Left lung (tissue), 4 donors: ENCODE measurements at regions not wholly inside any gene's neighbourhood (a gene's known extent, or its start where the extent isn't known, plus 50 kb on each side); places are given as distances from the start of the nearest gene placed in this dataset.

Experiments
- ATAC-seq: fragments of 200-7000 bp; cut with Tn5 transposase; one replicate; pipeline ENCODE4 v1.9.1; 2020; ENCODE audit warnings: moderate library complexity
- DNase-seq, 4 donors: peaks; one replicate each; pipeline ENCODE4 v3.0.0-alpha.2; 2013 to 2020
- H3K27ac ChIP-seq, 2 donors: fragments of 200-600 bp; sonication (generic) in 1 of 2; one replicate each; pipeline versions ENCODE4 v1.5.0 to v1.8.0; 2020 to 2021
- H3K27me3 ChIP-seq, 2 donors: fragments of 200-600 bp; sonication (generic) in 1 of 2; one replicate each; pipeline versions ENCODE4 v1.5.0 to v1.8.0; 2020 to 2021
- H3K36me3 ChIP-seq, 2 donors: fragments of 200-600 bp; sonication (generic) in 1 of 2; one replicate each; pipeline versions ENCODE4 v1.5.0 to v1.8.0; 2020 to 2021
- H3K4me1 ChIP-seq, 2 donors: fragments of 200-600 bp; one replicate each; pipeline ENCODE4 v1.8.0; 2021
- H3K4me3 ChIP-seq, 2 donors: fragments of 200-600 bp; sonication (generic) in 1 of 2; one replicate each; pipeline versions ENCODE4 v1.5.0 to v1.8.0; 2020 to 2021; ENCODE audit warnings: mild to moderate bottlenecking in 1 of 2
- H3K9me3 ChIP-seq, 2 donors: fragments of 200-600 bp; sonication (generic) in 1 of 2; one replicate each; pipeline versions ENCODE4 v1.5.0 to v1.8.0; 2020 to 2021
- intact Hi-C, 2 donors: fragments of 100-400 bp; cut with DNase I; formaldehyde crosslinking; loops; one replicate each; pipeline versions ENCODE4 v1.11.2 to v1.14.2; 2022
- TF ChIP-seq, protein P1 (sequence below), 2 donors: fragments of 200-600 bp; sonication (generic) in 1 of 2; IDR thresholded peaks; one replicate each; pipeline versions ENCODE4 v1.5.0 to v1.8.0; 2021; ENCODE audit warnings: antibody characterized with exemption in 2 of 2
- donor health status: DM: no; HTN: yes; CAD: no.
- donor health status: DM: no; HTN: no; CAD: no.

DNA sequence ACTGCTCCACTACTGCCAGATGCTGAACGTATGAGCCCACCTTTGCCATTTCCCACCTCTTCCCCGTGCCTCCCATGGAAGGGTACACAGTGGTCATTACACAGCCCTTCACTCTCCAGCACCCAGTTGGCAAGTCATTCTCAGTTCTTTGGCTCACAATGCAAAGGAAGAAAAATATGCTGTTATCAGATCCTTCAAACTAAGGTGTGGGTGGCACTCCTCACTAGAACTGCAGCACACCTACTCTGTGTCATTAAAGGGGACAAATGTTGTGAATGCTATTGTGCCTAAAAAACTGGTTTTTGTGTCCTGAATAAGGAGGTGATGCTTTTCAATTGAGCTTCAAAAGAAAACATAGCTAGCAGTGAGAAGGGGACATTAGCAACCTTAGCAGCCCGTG, 183.1 kb upstream of the SNX2 start:
- Histone ChIP-seq H3K4me3 (no peak overlapping the region), H3K27me3 (no peaks in the 10 kb centered on the region), H3K27ac (no peak overlapping the region), H3K9me3 (no peaks in the 10 kb centered on the region), H3K4me1 (no peaks in the 10 kb centered on the region), H3K36me3 (no peaks in the 10 kb centered on the region)
- intact Hi-C loops, result no loop called here
- TF ChIP-seq, protein P1, sequence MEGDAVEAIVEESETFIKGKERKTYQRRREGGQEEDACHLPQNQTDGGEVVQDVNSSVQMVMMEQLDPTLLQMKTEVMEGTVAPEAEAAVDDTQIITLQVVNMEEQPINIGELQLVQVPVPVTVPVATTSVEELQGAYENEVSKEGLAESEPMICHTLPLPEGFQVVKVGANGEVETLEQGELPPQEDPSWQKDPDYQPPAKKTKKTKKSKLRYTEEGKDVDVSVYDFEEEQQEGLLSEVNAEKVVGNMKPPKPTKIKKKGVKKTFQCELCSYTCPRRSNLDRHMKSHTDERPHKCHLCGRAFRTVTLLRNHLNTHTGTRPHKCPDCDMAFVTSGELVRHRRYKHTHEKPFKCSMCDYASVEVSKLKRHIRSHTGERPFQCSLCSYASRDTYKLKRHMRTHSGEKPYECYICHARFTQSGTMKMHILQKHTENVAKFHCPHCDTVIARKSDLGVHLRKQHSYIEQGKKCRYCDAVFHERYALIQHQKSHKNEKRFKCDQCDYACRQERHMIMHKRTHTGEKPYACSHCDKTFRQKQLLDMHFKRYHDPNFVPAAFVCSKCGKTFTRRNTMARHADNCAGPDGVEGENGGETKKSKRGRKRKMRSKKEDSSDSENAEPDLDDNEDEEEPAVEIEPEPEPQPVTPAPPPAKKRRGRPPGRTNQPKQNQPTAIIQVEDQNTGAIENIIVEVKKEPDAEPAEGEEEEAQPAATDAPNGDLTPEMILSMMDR (IDR thresholded peaks at IDR 0.05), result no peak
- ATAC-seq (peak; percentile 82), DNase-seq (no peak)

DNA sequence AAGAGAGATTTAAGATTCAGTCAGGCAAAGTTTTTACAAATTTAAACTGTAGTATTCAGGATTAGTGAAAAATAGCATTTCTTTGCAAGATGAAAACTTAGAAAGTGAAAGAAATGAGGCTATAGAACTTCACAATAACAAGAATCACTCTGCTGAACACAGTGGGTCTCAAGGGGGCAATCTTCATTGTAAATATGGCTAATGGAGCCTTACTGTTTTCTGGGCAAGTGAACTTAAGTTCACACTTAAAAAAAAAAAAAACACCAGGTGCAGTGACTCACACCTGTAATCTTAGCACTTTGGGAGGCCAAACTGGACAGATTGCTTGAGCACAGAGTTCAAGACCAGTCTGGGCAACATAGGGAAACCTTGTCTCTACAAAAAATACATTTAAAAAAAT, 175.9 kb upstream of the SNX2 start:
- ATAC-seq (no peak), DNase-seq (no peak)
- TF ChIP-seq, protein P1 (IDR thresholded peaks at IDR 0.05), result no peak
- Histone ChIP-seq H3K27me3 (no peaks in the 10 kb centered on the region), H3K9me3 (peaks cover 0 to 4% of the 10 kb centered on the region in 2 donors), H3K4me3 (no peak overlapping the region), H3K36me3 (no peaks in the 10 kb centered on the region), H3K27ac (no peak overlapping the region), H3K4me1 (no peaks in the 10 kb centered on the region)
- intact Hi-C loops, result no loop called here

DNA sequence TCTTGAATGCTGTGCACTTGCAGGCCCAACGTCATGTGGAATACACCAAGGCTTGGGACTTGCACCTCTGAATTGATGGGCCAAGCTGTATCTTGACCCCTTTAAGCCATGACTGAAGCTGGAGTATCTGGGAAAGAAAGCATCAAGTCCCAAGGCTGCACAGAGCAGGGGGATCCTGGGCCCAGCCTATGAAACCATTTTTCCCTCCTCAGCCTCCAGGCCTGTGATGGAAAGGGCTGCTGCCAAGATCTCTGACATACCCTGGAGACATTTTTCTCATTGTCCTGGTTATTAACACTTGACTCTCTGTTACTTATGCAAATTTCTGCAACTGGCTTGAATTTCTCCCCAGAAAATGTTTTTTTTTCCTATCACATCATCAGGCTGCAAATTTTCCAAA, 174.0 kb upstream of the SNX2 start:
- peaks cover 0 to 4% of the 10 kb centered on the region in 2 donors for H3K9me3 ChIP-seq
- no peaks in the 10 kb centered on the region for H3K27me3 ChIP-seq
- no peak overlapping the region for H3K27ac ChIP-seq
- H3K36me3 ChIP-seq, result no peaks in the 10 kb centered on the region
- ATAC-seq (no peak), DNase-seq (no peak)
- intact Hi-C loops, result no loop called here
- no peak overlapping the region for H3K4me3 ChIP-seq
- no peaks in the 10 kb centered on the region for H3K4me1 ChIP-seq
- TF ChIP-seq, protein P1 (IDR thresholded peaks at IDR 0.05), result no peak

DNA sequence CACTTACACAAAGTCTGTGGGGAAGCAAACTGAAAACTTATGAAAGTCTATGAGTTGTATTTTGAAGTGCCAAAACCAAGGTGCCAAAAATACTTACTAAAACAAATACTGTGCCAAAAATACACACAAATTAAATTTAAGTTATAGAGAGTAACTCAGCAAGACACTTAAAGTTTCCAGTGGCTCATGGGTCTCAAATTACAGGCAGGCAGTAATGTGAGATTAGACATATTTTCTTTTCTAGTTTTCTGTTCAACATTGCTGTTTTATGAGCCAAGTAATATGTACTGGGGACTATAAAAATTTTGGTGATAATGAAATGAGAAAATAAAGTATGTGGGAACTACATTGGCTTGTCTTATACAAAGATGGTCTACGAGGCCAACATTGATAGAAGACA, 172.2 kb upstream of the SNX2 start:
- H3K36me3 ChIP-seq, result no peaks in the 10 kb centered on the region
- no peaks in the 10 kb centered on the region for H3K4me1 ChIP-seq
- ATAC-seq (peak; percentile 56), DNase-seq (peak in 1 of 4 donors; percentile 9)
- peaks cover 0 to 4% of the 10 kb centered on the region in 2 donors for H3K9me3 ChIP-seq
- no peak overlapping the region for H3K4me3 ChIP-seq
- TF ChIP-seq, protein P1 (IDR thresholded peaks at IDR 0.05), result no peak
- H3K27ac ChIP-seq, result no peak overlapping the region
- no peaks in the 10 kb centered on the region for H3K27me3 ChIP-seq
- intact Hi-C loops, result no loop called here

DNA sequence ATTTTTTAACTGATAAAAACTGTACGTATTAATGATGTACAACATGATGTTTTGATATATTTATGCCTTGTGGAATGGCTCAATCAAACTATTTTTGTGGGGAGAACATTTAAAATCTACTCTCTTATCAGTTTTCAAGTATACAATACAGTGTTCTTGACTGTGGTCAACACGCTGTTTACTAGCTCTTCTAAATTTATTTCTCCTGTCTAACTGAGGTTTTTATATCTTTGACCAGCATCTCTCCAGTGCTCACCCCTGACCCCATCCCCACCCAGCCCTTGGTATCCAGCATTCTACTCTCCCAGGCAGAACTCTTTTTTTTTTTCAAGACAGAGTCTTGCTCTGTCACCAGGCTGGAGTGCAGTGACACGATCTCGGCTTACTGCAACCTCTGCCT, 169.6 kb upstream of the SNX2 start:
- H3K27ac ChIP-seq, result no peak overlapping the region
- intact Hi-C loops, result no loop called here
- DNase-seq (no peak), ATAC-seq (no peak)
- no peaks in the 10 kb centered on the region for H3K4me1 ChIP-seq
- H3K36me3 ChIP-seq, result no peaks in the 10 kb centered on the region
- H3K9me3 ChIP-seq, result no peaks in the 10 kb centered on the region
- H3K27me3 ChIP-seq, result no peaks in the 10 kb centered on the region
- TF ChIP-seq, protein P1 (IDR thresholded peaks at IDR 0.05), result no peak
- H3K4me3 ChIP-seq, result no peak overlapping the region
